ENCODE measurements at regions not wholly inside any gene's neighbourhood (a gene's known extent, or its start where the extent isn't known, plus 50 kb on each side); places are given as distances from the start of the nearest gene placed in this dataset.

GRCh38 chr10:123463698-123464097, 202.5 kb upstream of the GPR26 start:
- 66% methylated on average over 6 of the region's 10 CpGs for WGBS (ENCODE audit: low lambda C conversion rate)
- TF ChIP-seq RFXANK (CRISPR knock-in tag; IDR thresholded peaks at IDR 0.05) = no peak
- peak; percentile 75 for TF ChIP-seq ZNF629 (CRISPR knock-in tag; conservative IDR thresholded peaks at IDR 0.05)
- ATAC-seq (no peak), FAIRE-seq (no peak), DNase-seq (ENCODE audit: low spot score) (no peak)
- no peak overlapping the region for H3K27ac ChIP-seq (ENCODE audit: extremely low read length, insufficient read depth, low read length)
- H3K9ac ChIP-seq (ENCODE audit: insufficient read depth, low read depth, low read length) = no peak overlapping the region
- ChIA-PET POLR2A (no interaction called here), CTCF (ENCODE audit: low intra/inter-chr PET ratio, low total read pairs) (no interaction called here)
- no peaks in the 10 kb centered on the region for H3K36me3 ChIP-seq (replicated peaks in 1 of 2; ENCODE audit: control insufficient read depth in 1 of 2, insufficient read depth in 2 of 2, low read length in 2 of 2)
- H3K9me3 ChIP-seq (ENCODE audit: low read length) = no peaks in the 10 kb centered on the region
- H3K4me2 ChIP-seq (ENCODE audit: low read depth, low read length) = no peak overlapping the region
- intact Hi-C loops (cut with micrococcal nuclease; ENCODE audit: unreplicated experiment) = no loop called here
- in situ Hi-C loops (cut with HindIII; ENCODE audit: extremely low pct_ligation_motif_present, low pct_unique_long_range_greater_than_20kb) = no loop called here
- no TSS peak for BruUV-seq (replicated peaks)
- peaks cover 0 to 2% of the 10 kb centered on the region in 2 experiments; a peak in 1 of 5 replicates for H3K27me3 ChIP-seq (ENCODE audit: control insufficient read depth in 1 of 2, insufficient read depth in 2 of 2, low read length in 2 of 2)
- no peak overlapping the region for H3K4me3 ChIP-seq (replicated peaks in 1 of 3; ENCODE audit: insufficient read depth in 1 of 3, low read depth in 2 of 3, low read length in 3 of 3)
- no peaks in the 10 kb centered on the region for H3K79me2 ChIP-seq (ENCODE audit: insufficient read depth, low read length)
- no peaks in the 10 kb centered on the region for H3K4me1 ChIP-seq (ENCODE audit: insufficient read depth, low read length)
- H2AFZ ChIP-seq (ENCODE audit: low read length) = no peak overlapping the region
- no peaks in the 10 kb centered on the region for H4K20me1 ChIP-seq (ENCODE audit: insufficient read depth, low read length)

- peak; percentile 78 for TF ChIP-seq MNT (IDR thresholded peaks at IDR 0.05)
- TF ChIP-seq ZSCAN30 (CRISPR knock-in tag; IDR thresholded peaks at IDR 0.05) = no peak
- ATAC-seq = no peak
- 1% methylated on average over 3 of the region's 3 CpGs for WGBS (ENCODE audit: low lambda C conversion rate)
- ChIA-PET POLR2A (no interaction called here), CTCF (ENCODE audit: low intra/inter-chr PET ratio, low total read pairs) (no interaction called here)
- no peak overlapping the region for H3K27ac ChIP-seq (ENCODE audit: extremely low read length, insufficient read depth, low read length)
- in situ Hi-C loops (cut with HindIII; ENCODE audit: extremely low pct_ligation_motif_present, low pct_unique_long_range_greater_than_20kb) (no loop called here), intact Hi-C loops (cut with micrococcal nuclease; ENCODE audit: unreplicated experiment) (no loop called here)
- no peak for FAIRE-seq
- no peak overlapping the region for H3K4me3 ChIP-seq (replicated peaks in 1 of 3; ENCODE audit: insufficient read depth in 1 of 3, low read depth in 2 of 3, low read length in 3 of 3)
- H4K20me1 ChIP-seq (ENCODE audit: insufficient read depth, low read length) = no peaks in the 10 kb centered on the region
- H3K9ac ChIP-seq (ENCODE audit: insufficient read depth, low read depth, low read length) = no peak overlapping the region
- H3K27me3 ChIP-seq (ENCODE audit: control insufficient read depth in 1 of 2, insufficient read depth in 2 of 2, low read length in 2 of 2) = peaks cover 0 to 2% of the 10 kb centered on the region in 2 experiments; a peak in 1 of 5 replicates
- no peak overlapping the region for H2AFZ ChIP-seq (ENCODE audit: low read length)
- no peaks in the 10 kb centered on the region for H3K79me2 ChIP-seq (ENCODE audit: insufficient read depth, low read length)
- H3K9me3 ChIP-seq (ENCODE audit: low read length) = no peaks in the 10 kb centered on the region
- H3K36me3 ChIP-seq (replicated peaks in 1 of 2; ENCODE audit: control insufficient read depth in 1 of 2, insufficient read depth in 2 of 2, low read length in 2 of 2) = no peaks in the 10 kb centered on the region
- no peak for DNase-seq (ENCODE audit: low spot score)
- H3K4me2 ChIP-seq (ENCODE audit: low read depth, low read length) = no peak overlapping the region
- no peaks in the 10 kb centered on the region for H3K4me1 ChIP-seq (ENCODE audit: insufficient read depth, low read length)
- no TSS peak for BruUV-seq (replicated peaks)
These were observed 201.5 kb upstream of the GPR26 start for GRCh38 chr10:123464430-123465323.

Measured in HepG2 (cell line).